ENCODE measurements at regions not wholly inside any gene's neighbourhood (a gene's known extent, or its start where the extent isn't known, plus 50 kb on each side); places are given as distances from the start of the nearest gene placed in this dataset.

DNA sequence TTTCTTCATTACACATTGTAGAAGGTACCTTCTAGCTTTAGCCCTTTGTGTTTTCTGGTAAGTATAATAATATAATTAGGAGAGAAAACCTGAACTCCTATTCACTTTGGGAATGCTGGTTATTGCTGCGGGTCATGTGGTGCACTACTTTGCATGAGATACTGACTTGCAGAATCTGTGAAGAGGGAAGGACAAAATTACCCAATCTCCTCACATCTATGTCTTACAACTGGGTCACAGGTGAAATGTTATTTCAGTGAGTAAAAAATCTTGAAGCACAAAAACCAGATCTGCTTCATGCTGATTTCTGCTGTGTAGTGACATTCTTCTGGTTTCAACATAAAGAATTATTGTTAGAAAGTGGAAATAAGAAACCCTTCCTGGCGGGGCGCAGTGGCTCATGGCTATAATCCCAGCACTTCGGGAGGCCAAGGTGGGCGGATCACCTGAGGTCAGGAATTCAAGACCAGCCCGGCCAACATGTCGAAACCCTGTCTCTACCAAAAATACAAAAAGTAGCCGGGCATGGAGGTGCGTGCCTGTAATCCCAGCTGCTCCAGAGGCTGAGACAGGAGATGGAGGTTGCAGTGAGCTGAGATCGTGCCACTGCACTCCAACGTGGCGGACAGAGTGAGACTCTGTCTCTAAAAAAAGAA is 211.0 kb upstream of the REG3G start:
- no peak for TF ChIP-seq EZH2phosphoT487 (IDR thresholded peaks at IDR 0.05; ENCODE audit: borderline replicate concordance)
- no peak for TF ChIP-seq CTCF (conservative IDR thresholded peaks at IDR 0.05; ENCODE audit: low read length)
- H3K4me3 ChIP-seq (ENCODE audit: low read length, poor library complexity, severe bottlenecking), result no peak overlapping the region
- H3K9me3 ChIP-seq (ENCODE audit: insufficient read depth, low read depth, low read length), result no peaks in the 10 kb centered on the region
- H3K4me2 ChIP-seq (ENCODE audit: low read depth, low read length, poor library complexity, severe bottlenecking), result no peak overlapping the region
- no peak overlapping the region for H2AFZ ChIP-seq (ENCODE audit: low read length)
- H3K79me2 ChIP-seq (ENCODE audit: insufficient read depth, low read length), result no peaks in the 10 kb centered on the region
- H3F3A ChIP-seq (ENCODE audit: low read depth), result no peaks in the 10 kb centered on the region
- H3K9ac ChIP-seq (ENCODE audit: low read depth, low read length, poor library complexity, severe bottlenecking), result no peak overlapping the region
- no peaks in the 10 kb centered on the region for H4K20me1 ChIP-seq (ENCODE audit: insufficient read depth, low read length, poor library complexity, severe bottlenecking)
- no peaks in the 10 kb centered on the region for H3K9me2 ChIP-seq (replicated peaks; ENCODE audit: low read depth, low read length)
- no peaks in the 10 kb centered on the region for H3K4me1 ChIP-seq (ENCODE audit: insufficient read depth, low read length, poor library complexity, severe bottlenecking)
- H3K27me3 ChIP-seq (ENCODE audit: insufficient read depth, low read length, poor library complexity, severe bottlenecking), result no peaks in the 10 kb centered on the region
- no peaks in the 10 kb centered on the region for H3K36me3 ChIP-seq (ENCODE audit: insufficient read depth, low read length)

DNA sequence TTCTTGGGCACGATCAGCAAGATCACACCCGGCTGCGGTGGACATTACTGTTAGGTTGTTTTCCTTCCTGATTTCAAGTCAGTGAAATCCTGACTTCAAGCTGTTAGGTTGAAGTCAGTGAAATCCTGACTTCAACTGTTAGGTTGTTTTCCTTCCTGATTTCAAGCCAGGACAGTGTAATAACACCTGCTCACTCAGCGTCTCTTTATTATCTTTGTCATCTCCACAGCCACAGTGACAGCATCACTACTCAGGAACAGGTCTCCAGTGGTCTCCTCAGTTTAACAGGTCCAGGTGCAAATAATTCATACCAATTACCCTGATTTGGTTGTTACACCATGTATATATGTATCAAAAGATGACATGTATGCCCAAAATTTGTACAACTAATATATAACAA is 208.1 kb upstream of the REG3G start:
- Histone ChIP-seq H3K36me3 (ENCODE audit: insufficient read depth, low read length) (no peaks in the 10 kb centered on the region), H3K4me1 (ENCODE audit: insufficient read depth, low read length, poor library complexity, severe bottlenecking) (no peaks in the 10 kb centered on the region), H3K9me2 (replicated peaks; ENCODE audit: low read depth, low read length) (no peaks in the 10 kb centered on the region), H3K4me3 (ENCODE audit: low read length, poor library complexity, severe bottlenecking) (no peak overlapping the region), H2AFZ (ENCODE audit: low read length) (no peak overlapping the region), H3K9me3 (ENCODE audit: insufficient read depth, low read depth, low read length) (no peaks in the 10 kb centered on the region), H3K27me3 (ENCODE audit: insufficient read depth, low read length, poor library complexity, severe bottlenecking) (no peaks in the 10 kb centered on the region), H3K4me2 (ENCODE audit: low read depth, low read length, poor library complexity, severe bottlenecking) (no peak overlapping the region), H3K79me2 (ENCODE audit: insufficient read depth, low read length) (no peaks in the 10 kb centered on the region), H3K9ac (ENCODE audit: low read depth, low read length, poor library complexity, severe bottlenecking) (no peak overlapping the region), H3F3A (ENCODE audit: low read depth) (no peaks in the 10 kb centered on the region), H4K20me1 (ENCODE audit: insufficient read depth, low read length, poor library complexity, severe bottlenecking) (no peaks in the 10 kb centered on the region)
- no peak for TF ChIP-seq CTCF (conservative IDR thresholded peaks at IDR 0.05; ENCODE audit: low read length)
- no peak for TF ChIP-seq EZH2phosphoT487 (IDR thresholded peaks at IDR 0.05; ENCODE audit: borderline replicate concordance)

- no peaks in the 10 kb centered on the region for H3K9me3 ChIP-seq (ENCODE audit: insufficient read depth, low read depth, low read length)
- H3F3A ChIP-seq (ENCODE audit: low read depth), result no peaks in the 10 kb centered on the region
- no peaks in the 10 kb centered on the region for H3K27me3 ChIP-seq (ENCODE audit: insufficient read depth, low read length, poor library complexity, severe bottlenecking)
- no peaks in the 10 kb centered on the region for H3K4me1 ChIP-seq (ENCODE audit: insufficient read depth, low read length, poor library complexity, severe bottlenecking)
- no peaks in the 10 kb centered on the region for H3K36me3 ChIP-seq (ENCODE audit: insufficient read depth, low read length)
- H3K79me2 ChIP-seq (ENCODE audit: insufficient read depth, low read length), result no peaks in the 10 kb centered on the region
- no peaks in the 10 kb centered on the region for H3K9me2 ChIP-seq (replicated peaks; ENCODE audit: low read depth, low read length)
- H3K4me2 ChIP-seq (ENCODE audit: low read depth, low read length, poor library complexity, severe bottlenecking), result no peak overlapping the region
- H2AFZ ChIP-seq (ENCODE audit: low read length), result no peak overlapping the region
- H4K20me1 ChIP-seq (ENCODE audit: insufficient read depth, low read length, poor library complexity, severe bottlenecking), result no peaks in the 10 kb centered on the region
- H3K4me3 ChIP-seq (ENCODE audit: low read length, poor library complexity, severe bottlenecking), result no peak overlapping the region
- no peak for TF ChIP-seq EZH2phosphoT487 (IDR thresholded peaks at IDR 0.05; ENCODE audit: borderline replicate concordance)
- no peak for TF ChIP-seq CTCF (conservative IDR thresholded peaks at IDR 0.05; ENCODE audit: low read length)
- no peak overlapping the region for H3K9ac ChIP-seq (ENCODE audit: low read depth, low read length, poor library complexity, severe bottlenecking)
These were observed 193.0 kb upstream of the REG3G start for GRCh38 chr2:78832481-78832880.

All from Loucy (cell line).